Endothelial cell of umbilical vein (primary cell): ENCODE measurements at regions not wholly inside any gene's neighbourhood (a gene's known extent, or its start where the extent isn't known, plus 50 kb on each side); places are given as distances from the start of the nearest gene placed in this dataset.

Source experiments
- EZH2 ChIP-seq: IDR thresholded peaks from 2 replicates; pipeline ENCODE4 v1.6.1; 2012; ENCODE audit warnings: borderline replicate concordance, low read depth, mild to moderate bottlenecking, moderate library complexity, low read length, inconsistent platforms; ENCODE audit not compliant: severe bottlenecking
- FOS ChIP-seq: IDR thresholded peaks from 2 replicates; pipeline ENCODE4 v1.6.1; 2011; ENCODE audit warnings: mild to moderate bottlenecking, low read length, moderate library complexity, borderline replicate concordance; ENCODE audit not compliant: insufficient read depth
- GATA2 ChIP-seq: IDR thresholded peaks from 2 replicates; pipeline ENCODE4 v1.7.0; 2011; ENCODE audit warnings: low read depth, mild to moderate bottlenecking, moderate library complexity, mixed read lengths, low read length; ENCODE audit not compliant: insufficient read length, insufficient read depth
- JUN ChIP-seq: IDR thresholded peaks from 2 replicates; pipeline ENCODE4 v1.6.1; 2011; ENCODE audit warnings: borderline replicate concordance, low read depth; ENCODE audit not compliant: insufficient read length, insufficient read depth
- MYC ChIP-seq: IDR thresholded peaks from one replicate; pipeline ENCODE4 v1.6.1; 2011; ENCODE audit warnings: mild to moderate bottlenecking, low read depth, low read length
- POLR2A ChIP-seq: IDR thresholded peaks from 2 replicates; pipeline ENCODE4 v1.6.1; 2012; ENCODE audit warnings: low read depth, mild to moderate bottlenecking, control low read depth, low read length
- POLR2AphosphoS5 ChIP-seq: IDR thresholded peaks from 2 replicates; pipeline ENCODE4 v1.6.1; 2012; ENCODE audit warnings: low read depth, mild to moderate bottlenecking, control low read depth, low read length, moderate library complexity; ENCODE audit not compliant: insufficient read depth
- TF ChIP-seq, protein P1 (sequence below), 2 donors: IDR thresholded peaks; 1 replicate in 1 of 2; 2 replicates in 1 of 2; pipeline ENCODE4 v1.5.1; 2011; ENCODE audit warnings: low read length in 2 of 2, mild to moderate bottlenecking in 2 of 2, moderate library complexity in 2 of 2, control low read depth in 1 of 2, inconsistent platforms in 1 of 2, low read depth in 1 of 2; ENCODE audit not compliant: insufficient read depth in 1 of 2; ENCODE audit errors: extremely low read depth in 1 of 2
- TF ChIP-seq, protein P2 (sequence below): IDR thresholded peaks from 2 replicates; pipeline ENCODE4 v1.6.1; 2011; ENCODE audit not compliant: insufficient read depth, insufficient read length

- TF ChIP-seq POLR2A (no peak), POLR2AphosphoS5 (no peak), JUN (no peak), EZH2 (no peak), MYC (no peak), FOS (no peak), GATA2 (no peak)
- TF ChIP-seq, protein P1, sequence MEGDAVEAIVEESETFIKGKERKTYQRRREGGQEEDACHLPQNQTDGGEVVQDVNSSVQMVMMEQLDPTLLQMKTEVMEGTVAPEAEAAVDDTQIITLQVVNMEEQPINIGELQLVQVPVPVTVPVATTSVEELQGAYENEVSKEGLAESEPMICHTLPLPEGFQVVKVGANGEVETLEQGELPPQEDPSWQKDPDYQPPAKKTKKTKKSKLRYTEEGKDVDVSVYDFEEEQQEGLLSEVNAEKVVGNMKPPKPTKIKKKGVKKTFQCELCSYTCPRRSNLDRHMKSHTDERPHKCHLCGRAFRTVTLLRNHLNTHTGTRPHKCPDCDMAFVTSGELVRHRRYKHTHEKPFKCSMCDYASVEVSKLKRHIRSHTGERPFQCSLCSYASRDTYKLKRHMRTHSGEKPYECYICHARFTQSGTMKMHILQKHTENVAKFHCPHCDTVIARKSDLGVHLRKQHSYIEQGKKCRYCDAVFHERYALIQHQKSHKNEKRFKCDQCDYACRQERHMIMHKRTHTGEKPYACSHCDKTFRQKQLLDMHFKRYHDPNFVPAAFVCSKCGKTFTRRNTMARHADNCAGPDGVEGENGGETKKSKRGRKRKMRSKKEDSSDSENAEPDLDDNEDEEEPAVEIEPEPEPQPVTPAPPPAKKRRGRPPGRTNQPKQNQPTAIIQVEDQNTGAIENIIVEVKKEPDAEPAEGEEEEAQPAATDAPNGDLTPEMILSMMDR (IDR thresholded peaks at IDR 0.05; ENCODE audit: extremely low read depth in 1 of 2, insufficient read depth in 1 of 2, low read depth in 1 of 2, low read length in 2 of 2) = peak; percentile 91 to 96
- TF ChIP-seq, protein P2, sequence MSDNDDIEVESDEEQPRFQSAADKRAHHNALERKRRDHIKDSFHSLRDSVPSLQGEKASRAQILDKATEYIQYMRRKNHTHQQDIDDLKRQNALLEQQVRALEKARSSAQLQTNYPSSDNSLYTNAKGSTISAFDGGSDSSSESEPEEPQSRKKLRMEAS = no peak
Measured at GRCh38 chr19:32224371-32225244, 120.8 kb upstream of the ZNF507 start.
